ENCODE measurements at regions not wholly inside any gene's neighbourhood (a gene's known extent, or its start where the extent isn't known, plus 50 kb on each side); places are given as distances from the start of the nearest gene placed in this dataset.

DNA sequence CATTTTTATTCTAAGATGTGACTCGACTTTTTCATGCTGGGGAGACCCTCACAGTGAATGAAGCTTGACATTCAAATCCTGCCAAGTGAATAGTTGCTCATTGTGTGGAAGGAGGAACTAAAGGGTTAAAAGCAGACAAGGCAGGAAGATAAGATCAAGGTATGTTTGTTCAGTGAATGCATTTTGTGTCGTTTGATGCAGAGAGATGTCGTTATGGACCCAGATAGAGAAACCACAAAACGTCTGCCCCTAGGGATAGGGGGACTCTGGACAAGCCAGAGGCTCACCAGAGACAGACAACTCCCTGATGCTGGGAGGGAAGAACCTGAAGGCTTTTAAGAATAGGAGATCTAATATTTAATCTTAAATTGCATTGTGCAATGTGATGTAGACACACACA is 72.5 kb upstream of the MYL2 start (continued):
- TF ChIP-seq, protein P1, sequence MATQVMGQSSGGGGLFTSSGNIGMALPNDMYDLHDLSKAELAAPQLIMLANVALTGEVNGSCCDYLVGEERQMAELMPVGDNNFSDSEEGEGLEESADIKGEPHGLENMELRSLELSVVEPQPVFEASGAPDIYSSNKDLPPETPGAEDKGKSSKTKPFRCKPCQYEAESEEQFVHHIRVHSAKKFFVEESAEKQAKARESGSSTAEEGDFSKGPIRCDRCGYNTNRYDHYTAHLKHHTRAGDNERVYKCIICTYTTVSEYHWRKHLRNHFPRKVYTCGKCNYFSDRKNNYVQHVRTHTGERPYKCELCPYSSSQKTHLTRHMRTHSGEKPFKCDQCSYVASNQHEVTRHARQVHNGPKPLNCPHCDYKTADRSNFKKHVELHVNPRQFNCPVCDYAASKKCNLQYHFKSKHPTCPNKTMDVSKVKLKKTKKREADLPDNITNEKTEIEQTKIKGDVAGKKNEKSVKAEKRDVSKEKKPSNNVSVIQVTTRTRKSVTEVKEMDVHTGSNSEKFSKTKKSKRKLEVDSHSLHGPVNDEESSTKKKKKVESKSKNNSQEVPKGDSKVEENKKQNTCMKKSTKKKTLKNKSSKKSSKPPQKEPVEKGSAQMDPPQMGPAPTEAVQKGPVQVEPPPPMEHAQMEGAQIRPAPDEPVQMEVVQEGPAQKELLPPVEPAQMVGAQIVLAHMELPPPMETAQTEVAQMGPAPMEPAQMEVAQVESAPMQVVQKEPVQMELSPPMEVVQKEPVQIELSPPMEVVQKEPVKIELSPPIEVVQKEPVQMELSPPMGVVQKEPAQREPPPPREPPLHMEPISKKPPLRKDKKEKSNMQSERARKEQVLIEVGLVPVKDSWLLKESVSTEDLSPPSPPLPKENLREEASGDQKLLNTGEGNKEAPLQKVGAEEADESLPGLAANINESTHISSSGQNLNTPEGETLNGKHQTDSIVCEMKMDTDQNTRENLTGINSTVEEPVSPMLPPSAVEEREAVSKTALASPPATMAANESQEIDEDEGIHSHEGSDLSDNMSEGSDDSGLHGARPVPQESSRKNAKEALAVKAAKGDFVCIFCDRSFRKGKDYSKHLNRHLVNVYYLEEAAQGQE (IDR thresholded peaks at IDR 0.05; ENCODE audit: unreplicated experiment) = no peak
- TF ChIP-seq ETS1 (IDR thresholded peaks at IDR 0.05) = no peak
- TF ChIP-seq STAT1 (IDR thresholded peaks at IDR 0.05; ENCODE audit: unreplicated experiment) = no peak
- TF ChIP-seq EZH2 (IDR thresholded peaks at IDR 0.05; ENCODE audit: low read depth, unreplicated experiment) = no peak
- no peak for TF ChIP-seq NANOG (IDR thresholded peaks at IDR 0.05; ENCODE audit: borderline replicate concordance)

- Mint-ChIP-seq H3K27ac (no peak overlapping the region), H3K9me3 (no peaks in the 10 kb centered on the region)
- no peaks in the 10 kb centered on the region for H4K20me1 ChIP-seq (replicated peaks; ENCODE audit: insufficient read depth)
- TF ChIP-seq CREB1 (CRISPR knock-in tag; IDR thresholded peaks at IDR 0.05; ENCODE audit: low read depth) (no peak), CTCF (conservative IDR thresholded peaks at IDR 0.05; ENCODE audit: low read depth in 2 of 2) (no peak), JUNB (IDR thresholded peaks at IDR 0.05; ENCODE audit: unreplicated experiment) (no peak), ZNF114 (CRISPR knock-in tag; IDR thresholded peaks at IDR 0.05) (no peak), NANOG (IDR thresholded peaks at IDR 0.05; ENCODE audit: borderline replicate concordance) (no peak), EZH2 (IDR thresholded peaks at IDR 0.05; ENCODE audit: low read depth, unreplicated experiment) (no peak), POLR2AphosphoS5 (IDR thresholded peaks at IDR 0.05; ENCODE audit: low read depth) (no peak), ZNF331 (CRISPR knock-in tag; IDR thresholded peaks at IDR 0.05; ENCODE audit: low read depth) (no peak), STAT1 (IDR thresholded peaks at IDR 0.05; ENCODE audit: unreplicated experiment) (no peak), EZH2phosphoT487 (IDR thresholded peaks at IDR 0.05; ENCODE audit: unreplicated experiment) (no peak), ETS1 (IDR thresholded peaks at IDR 0.05) (no peak)
- TF ChIP-seq, protein P1 (IDR thresholded peaks at IDR 0.05; ENCODE audit: unreplicated experiment) = no peak
These were observed 63.4 kb upstream of the MYL2 start for GRCh38 chr12:110983811-110984210.

More at GRCh38 chr12:110983811-110984210, 63.4 kb upstream of the MYL2 start:
- H3K4me3 Mint-ChIP-seq = no peak overlapping the region
- Histone ChIP-seq H3F3A (replicated peaks; ENCODE audit: low read depth) (no peaks in the 10 kb centered on the region), H3K27ac (ENCODE audit: low read depth) (no peak overlapping the region), H3K27me3 (ENCODE audit: insufficient read depth) (no peaks in the 10 kb centered on the region), H3K9me2 (ENCODE audit: insufficient read depth) (no peaks in the 10 kb centered on the region), H3K4me1 (ENCODE audit: insufficient read depth) (no peaks in the 10 kb centered on the region), H3K79me2 (replicated peaks; ENCODE audit: insufficient read depth) (no peaks in the 10 kb centered on the region), H3K36me3 (ENCODE audit: insufficient read depth) (no peaks in the 10 kb centered on the region), H2AFZ (no peak overlapping the region), H3K4me2 (no peak overlapping the region), H3K4me3 (no peak overlapping the region)
- peaks cover 5% of the 10 kb centered on the region for H3K27me3 Mint-ChIP-seq (ENCODE audit: insufficient read depth, low read depth, poor library complexity)
- ATAC-seq (no peak), DNase-seq (ENCODE audit: low spot score) (no peak)
- H3K36me3 Mint-ChIP-seq (ENCODE audit: low read depth) = no peaks in the 10 kb centered on the region
- H3K4me1 Mint-ChIP-seq = no peaks in the 10 kb centered on the region
